Endothelial cell of umbilical vein (primary cell): ENCODE measurements at regions not wholly inside any gene's neighbourhood (a gene's known extent, or its start where the extent isn't known, plus 50 kb on each side); places are given as distances from the start of the nearest gene placed in this dataset.

Experiments
- BruUV-seq: library from RNA; stranded (reverse); fragments of 400-500 nt; replicated peaks from 2 replicates; lab custom pipeline; 2021; lab: Mats Ljungman, UMichigan
- CTCF ChIA-PET: fragments of 300-600, 350-600 bp; sonication (Branson Sonifier 250); formaldehyde crosslinking; loops from one replicate; lab custom pipeline; 2021; ENCODE audit warnings: antibody characterized with exemption, inconsistent platforms; lab: Charles Lee
- POLR2A ChIA-PET: fragments of 300-600, 350-600 bp; sonication (Branson Sonifier 250); formaldehyde crosslinking; loops from one replicate; lab custom pipeline; 2021; ENCODE audit warnings: antibody characterized with exemption, inconsistent platforms; lab: Charles Lee
- DNase-seq: peaks from one replicate; pipeline ENCODE4 v3.0.0-alpha.2; 2011; ENCODE audit warnings: low read depth, low spot score
- FAIRE-seq: peaks from 2 replicates; lab custom pipeline; 2011; peaks lifted over from hg19 to GRCh38; lab: Jason Lieb, UNC
- H2AFZ ChIP-seq: 2 replicates; pipeline ENCODE4 v1.6.0; 2012; ENCODE audit warnings: low read depth, low read length, control low read depth, inconsistent platforms
- H3K27ac ChIP-seq: 2 replicates; pipeline ENCODE4 v1.5.1; 2011; ENCODE audit warnings: low read depth, mild to moderate bottlenecking, control low read depth, low read length, moderate library complexity; ENCODE audit not compliant: insufficient read depth
- H3K27me3 ChIP-seq, 2 experiments: 2 replicates each; pipeline versions ENCODE4 v1.6.0 to v1.6.1; 2011; ENCODE audit warnings: low read length in 2 of 2, mixed read lengths in 1 of 2; ENCODE audit not compliant: control insufficient read depth in 2 of 2, insufficient read depth in 2 of 2
- H3K36me3 ChIP-seq, 2 experiments: 2 replicates in 1 of 2; 3 replicates in 1 of 2; pipeline ENCODE4 v1.5.1; 2011; ENCODE audit warnings: low read length in 2 of 2, mild to moderate bottlenecking in 1 of 2, moderate library complexity in 1 of 2; ENCODE audit not compliant: control insufficient read depth in 2 of 2, insufficient read depth in 2 of 2; ENCODE audit errors: extremely low read depth in 1 of 2
- H3K4me1 ChIP-seq: 3 replicates; pipeline ENCODE4 v1.5.1; 2011; ENCODE audit warnings: mild to moderate bottlenecking, low read length; ENCODE audit not compliant: control insufficient read depth, insufficient read depth; ENCODE audit errors: extremely low read depth
- H3K4me2 ChIP-seq: 2 replicates; pipeline ENCODE4 v1.6.1; 2011; ENCODE audit warnings: low read length, control low read depth, mixed read lengths; ENCODE audit not compliant: insufficient read depth
- H3K4me3 ChIP-seq, 3 experiments: fragments of 200-600 bp in 1 of 3; sonication (generic), shearing (Covaris generic) in 1 of 3; replicated peaks in 1 of 3; 2 replicates each; pipeline ENCODE4 v1.5.1; 2011 to 2016; ENCODE audit warnings: control low read depth in 3 of 3, low read length in 3 of 3, mild to moderate bottlenecking in 2 of 3, inconsistent platforms in 1 of 3, low read depth in 1 of 3, moderate library complexity in 1 of 3; ENCODE audit not compliant: insufficient read depth in 1 of 3
- H3K79me2 ChIP-seq: 2 replicates; pipeline ENCODE4 v1.6.0; 2012; ENCODE audit warnings: low read length, inconsistent platforms; ENCODE audit not compliant: control insufficient read depth, insufficient read depth
- H3K9ac ChIP-seq: replicated peaks from 2 replicates; pipeline ENCODE3; 2011; ENCODE audit warnings: low read length, control low read depth; ENCODE audit not compliant: insufficient read depth; ENCODE audit errors: extremely low read depth
- H3K9me1 ChIP-seq: replicated peaks from 3 replicates; pipeline ENCODE4 v1.6.0; 2011; ENCODE audit warnings: mild to moderate bottlenecking, low read length; ENCODE audit not compliant: control insufficient read depth, insufficient read depth; ENCODE audit errors: extremely low read depth
- H3K9me3 ChIP-seq: replicated peaks from 2 replicates; pipeline ENCODE4 v1.5.1; 2012; ENCODE audit warnings: low read length, inconsistent platforms; ENCODE audit not compliant: control insufficient read depth, insufficient read depth
- H4K20me1 ChIP-seq: replicated peaks from 2 replicates; pipeline ENCODE3; 2011; ENCODE audit warnings: mild to moderate bottlenecking, low read length; ENCODE audit not compliant: control insufficient read depth, insufficient read depth; ENCODE audit errors: extremely low read depth
- EZH2 ChIP-seq: IDR thresholded peaks from 2 replicates; pipeline ENCODE4 v1.6.1; 2012; ENCODE audit warnings: borderline replicate concordance, low read depth, mild to moderate bottlenecking, moderate library complexity, low read length, inconsistent platforms; ENCODE audit not compliant: severe bottlenecking
- FOS ChIP-seq: IDR thresholded peaks from 2 replicates; pipeline ENCODE4 v1.6.1; 2011; ENCODE audit warnings: mild to moderate bottlenecking, low read length, moderate library complexity, borderline replicate concordance; ENCODE audit not compliant: insufficient read depth
- GATA2 ChIP-seq: IDR thresholded peaks from 2 replicates; pipeline ENCODE4 v1.7.0; 2011; ENCODE audit warnings: low read depth, mild to moderate bottlenecking, moderate library complexity, mixed read lengths, low read length; ENCODE audit not compliant: insufficient read length, insufficient read depth
- JUN ChIP-seq: IDR thresholded peaks from 2 replicates; pipeline ENCODE4 v1.6.1; 2011; ENCODE audit warnings: borderline replicate concordance, low read depth; ENCODE audit not compliant: insufficient read length, insufficient read depth
- MYC ChIP-seq: IDR thresholded peaks from one replicate; pipeline ENCODE4 v1.6.1; 2011; ENCODE audit warnings: mild to moderate bottlenecking, low read depth, low read length
- POLR2A ChIP-seq: IDR thresholded peaks from 2 replicates; pipeline ENCODE4 v1.6.1; 2012; ENCODE audit warnings: low read depth, mild to moderate bottlenecking, control low read depth, low read length
- POLR2AphosphoS5 ChIP-seq: IDR thresholded peaks from 2 replicates; pipeline ENCODE4 v1.6.1; 2012; ENCODE audit warnings: low read depth, mild to moderate bottlenecking, control low read depth, low read length, moderate library complexity; ENCODE audit not compliant: insufficient read depth
- dilution Hi-C: fragments of 300-500 bp; cut with MboI; formaldehyde crosslinking; loops from one replicate; pipeline ENCODE4 v1.15.0; 2019; ENCODE audit warnings: low sequenced_read_pairs; ENCODE audit not compliant: extremely low pct_ligation_motif_present
- intact Hi-C: fragments of 100-400 bp; cut with micrococcal nuclease; formaldehyde crosslinking; loops from one replicate; pipeline ENCODE4 v1.10.0; 2022
- TF ChIP-seq, protein P1 (sequence below): IDR thresholded peaks from 2 replicates; pipeline ENCODE4 v1.6.1; 2011; ENCODE audit not compliant: insufficient read depth, insufficient read length
- TF ChIP-seq, protein P2 (sequence below), 2 donors: IDR thresholded peaks; 1 replicate in 1 of 2; 2 replicates in 1 of 2; pipeline ENCODE4 v1.5.1; 2011; ENCODE audit warnings: low read length in 2 of 2, mild to moderate bottlenecking in 2 of 2, moderate library complexity in 2 of 2, control low read depth in 1 of 2, inconsistent platforms in 1 of 2, low read depth in 1 of 2; ENCODE audit not compliant: insufficient read depth in 1 of 2; ENCODE audit errors: extremely low read depth in 1 of 2

DNA sequence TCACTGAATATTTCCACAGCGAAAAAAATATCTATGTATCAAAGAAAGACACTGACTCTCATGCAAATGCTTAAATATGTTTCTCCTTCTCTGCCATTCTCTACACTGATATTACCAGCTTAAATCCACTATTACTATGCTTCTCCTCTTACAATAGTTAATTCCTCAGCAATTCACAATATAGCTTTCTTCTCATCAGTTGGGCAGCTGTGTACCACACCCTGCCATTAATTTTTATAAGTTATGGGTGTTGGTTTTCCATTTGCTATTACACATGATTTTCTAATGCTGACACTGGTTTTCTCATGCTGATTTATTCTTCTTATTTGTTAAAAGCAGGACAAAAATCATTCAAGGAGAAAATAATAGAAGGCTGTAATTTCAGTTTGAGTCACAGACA lies 251.8 kb downstream of the TBX15 start:
- POLR2A ChIA-PET = no interaction called here
- DNase-seq (no peak), FAIRE-seq (no peak)
- intact Hi-C loops (no loop called here), dilution Hi-C loops (no loop called here)
- no peaks in the 10 kb centered on the region for H3K9me1 ChIP-seq
- no peak overlapping the region for H3K4me3 ChIP-seq
- H3K79me2 ChIP-seq = no peaks in the 10 kb centered on the region
- H4K20me1 ChIP-seq = no peaks in the 10 kb centered on the region
- H3K9me3 ChIP-seq = no peaks in the 10 kb centered on the region
- no peaks in the 10 kb centered on the region for H3K4me1 ChIP-seq
- no peak overlapping the region for H3K4me2 ChIP-seq
- H2AFZ ChIP-seq = no peak overlapping the region
- H3K9ac ChIP-seq = no peak overlapping the region
- no peak for TF ChIP-seq MYC
- no peak for TF ChIP-seq GATA2
- TF ChIP-seq, protein P1, sequence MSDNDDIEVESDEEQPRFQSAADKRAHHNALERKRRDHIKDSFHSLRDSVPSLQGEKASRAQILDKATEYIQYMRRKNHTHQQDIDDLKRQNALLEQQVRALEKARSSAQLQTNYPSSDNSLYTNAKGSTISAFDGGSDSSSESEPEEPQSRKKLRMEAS = no peak
- TF ChIP-seq EZH2 = no peak
- TF ChIP-seq JUN = no peak
- no peak for TF ChIP-seq POLR2A
- TF ChIP-seq, protein P2, sequence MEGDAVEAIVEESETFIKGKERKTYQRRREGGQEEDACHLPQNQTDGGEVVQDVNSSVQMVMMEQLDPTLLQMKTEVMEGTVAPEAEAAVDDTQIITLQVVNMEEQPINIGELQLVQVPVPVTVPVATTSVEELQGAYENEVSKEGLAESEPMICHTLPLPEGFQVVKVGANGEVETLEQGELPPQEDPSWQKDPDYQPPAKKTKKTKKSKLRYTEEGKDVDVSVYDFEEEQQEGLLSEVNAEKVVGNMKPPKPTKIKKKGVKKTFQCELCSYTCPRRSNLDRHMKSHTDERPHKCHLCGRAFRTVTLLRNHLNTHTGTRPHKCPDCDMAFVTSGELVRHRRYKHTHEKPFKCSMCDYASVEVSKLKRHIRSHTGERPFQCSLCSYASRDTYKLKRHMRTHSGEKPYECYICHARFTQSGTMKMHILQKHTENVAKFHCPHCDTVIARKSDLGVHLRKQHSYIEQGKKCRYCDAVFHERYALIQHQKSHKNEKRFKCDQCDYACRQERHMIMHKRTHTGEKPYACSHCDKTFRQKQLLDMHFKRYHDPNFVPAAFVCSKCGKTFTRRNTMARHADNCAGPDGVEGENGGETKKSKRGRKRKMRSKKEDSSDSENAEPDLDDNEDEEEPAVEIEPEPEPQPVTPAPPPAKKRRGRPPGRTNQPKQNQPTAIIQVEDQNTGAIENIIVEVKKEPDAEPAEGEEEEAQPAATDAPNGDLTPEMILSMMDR (IDR thresholded peaks at IDR 0.05; ENCODE audit: extremely low read depth in 1 of 2, insufficient read depth in 1 of 2, low read depth in 1 of 2, low read length in 2 of 2) = no peak
- CTCF ChIA-PET = no interaction called here
- no TSS peak for BruUV-seq
- H3K36me3 ChIP-seq = no peaks in the 10 kb centered on the region
- H3K27me3 ChIP-seq = no peaks in the 10 kb centered on the region
- no peak overlapping the region for H3K27ac ChIP-seq

DNA sequence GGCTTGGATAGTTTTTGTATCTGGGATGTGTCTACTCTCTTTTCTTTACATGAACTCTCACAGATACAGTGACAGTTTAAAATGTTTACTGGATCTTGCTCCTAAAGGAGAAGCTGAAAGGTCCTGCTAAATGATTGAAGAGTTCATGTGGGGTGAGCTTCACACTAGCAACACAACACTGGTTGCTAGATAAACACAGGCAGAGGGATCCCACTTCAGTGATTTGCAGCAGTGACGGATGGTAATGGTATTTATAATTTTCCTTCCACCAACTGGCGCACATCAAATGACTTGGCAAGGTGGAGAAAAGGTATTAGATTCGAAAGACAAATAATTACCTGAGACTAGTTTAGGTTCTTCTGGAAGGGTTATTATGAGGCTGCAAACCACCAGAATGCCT lies 270.2 kb downstream of the TBX15 start:
- DNase-seq (no peak), FAIRE-seq (no peak)
- CTCF ChIA-PET = no interaction called here
- intact Hi-C loops = no loop called here
- POLR2A ChIA-PET = no interaction called here
- H2AFZ ChIP-seq = no peak overlapping the region
- no peaks in the 10 kb centered on the region for H4K20me1 ChIP-seq
- no peak overlapping the region for H3K27ac ChIP-seq
- dilution Hi-C loops = no loop called here
- H3K4me3 ChIP-seq = no peak overlapping the region
- no peaks in the 10 kb centered on the region for H3K4me1 ChIP-seq
- no peaks in the 10 kb centered on the region for H3K9me3 ChIP-seq
- BruUV-seq = no TSS peak
- TF ChIP-seq GATA2 (no peak), JUN (no peak), MYC (no peak), EZH2 (no peak), POLR2A (no peak), POLR2AphosphoS5 (no peak), FOS (no peak)
- TF ChIP-seq, protein P2 (IDR thresholded peaks at IDR 0.05; ENCODE audit: extremely low read depth in 1 of 2, insufficient read depth in 1 of 2, low read depth in 1 of 2, low read length in 2 of 2) = no peak
- TF ChIP-seq, protein P1 = no peak
- no peaks in the 10 kb centered on the region for H3K9me1 ChIP-seq
- H3K36me3 ChIP-seq = no peaks in the 10 kb centered on the region
- no peak overlapping the region for H3K9ac ChIP-seq
- H3K4me2 ChIP-seq = no peak overlapping the region
- H3K79me2 ChIP-seq = no peaks in the 10 kb centered on the region
- no peaks in the 10 kb centered on the region for H3K27me3 ChIP-seq
